Upper lobe of left lung (tissue), 4 donors: ENCODE measurements at regions not wholly inside any gene's neighbourhood (a gene's known extent, or its start where the extent isn't known, plus 50 kb on each side); places are given as distances from the start of the nearest gene placed in this dataset.

Source experiments
- CTCF ChIP-seq, 6 experiments: fragments of 450-650 bp in 4 of 6; fragments of 200-600 bp in 2 of 6; sonication (generic) in 2 of 6; IDR thresholded peaks; one replicate each; pipeline ENCODE4 v1.5.1; 2016 to 2019; ENCODE audit warnings: antibody characterized with exemption in 6 of 6
- EP300 ChIP-seq, 4 donors: sonication (generic); formaldehyde crosslinking; IDR thresholded peaks; one replicate each; pipeline ENCODE4 v1.5.1; 2017; ENCODE audit warnings: antibody characterized with exemption in 4 of 4, control low read depth in 2 of 4

GRCh38 chr18:78482378-78482777 is 497.2 kb upstream of the SALL3 start:
- TF ChIP-seq CTCF (IDR thresholded peaks at IDR 0.05) = no peak
- TF ChIP-seq EP300 (IDR thresholded peaks at IDR 0.05) = no peak
